ENCODE measurements at regions not wholly inside any gene's neighbourhood (a gene's known extent, or its start where the extent isn't known, plus 50 kb on each side); places are given as distances from the start of the nearest gene placed in this dataset.

DNA sequence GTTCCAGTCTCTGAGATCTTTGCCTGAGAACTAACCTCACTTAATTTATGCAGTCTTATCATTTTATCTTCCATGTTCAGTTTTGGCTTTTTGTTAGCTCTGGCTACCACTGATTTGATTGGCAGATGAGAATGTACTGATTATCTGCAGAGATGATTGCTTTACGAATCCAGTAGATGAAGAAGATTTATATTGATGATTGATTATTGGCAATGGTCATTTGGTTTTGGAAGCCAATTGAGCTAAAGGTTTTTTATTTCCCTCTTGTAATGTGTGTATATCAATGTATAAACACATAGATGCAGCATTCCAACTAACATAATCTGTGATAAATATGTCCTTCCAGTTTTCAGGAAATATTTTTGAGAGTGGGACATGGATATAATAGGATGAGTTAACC, 763.6 kb downstream of the CDH11 start:
- no peak for TF ChIP-seq CTCF (conservative IDR thresholded peaks at IDR 0.05)
- no peak for TF ChIP-seq ZFX (IDR thresholded peaks at IDR 0.05)

Measured in C4-2B (cell line).